Glutamatergic neuron (in vitro differentiated cells): ENCODE measurements at regions not wholly inside any gene's neighbourhood (a gene's known extent, or its start where the extent isn't known, plus 50 kb on each side); places are given as distances from the start of the nearest gene placed in this dataset.

Experiments used
- DNase-seq: peaks from one replicate; pipeline ENCODE4 v3.0.0; 2022
- H3K27ac Mint-ChIP-seq: one replicate; pipeline ENCODE4 v1.8.0; 2020; ENCODE audit warnings: mild to moderate bottlenecking, mixed read lengths, inconsistent platforms; ENCODE audit not compliant: unreplicated experiment
- H3K27me3 Mint-ChIP-seq: one replicate; pipeline ENCODE4 v1.8.0; 2020; ENCODE audit warnings: mild to moderate bottlenecking, moderate library complexity, mixed read lengths, inconsistent platforms; ENCODE audit not compliant: unreplicated experiment
- H3K36me3 Mint-ChIP-seq: one replicate; pipeline ENCODE4 v1.8.0; 2020; ENCODE audit warnings: mild to moderate bottlenecking, mixed read lengths, inconsistent platforms; ENCODE audit not compliant: unreplicated experiment
- H3K4me1 Mint-ChIP-seq: one replicate; pipeline ENCODE4 v1.8.0; 2020; ENCODE audit warnings: mild to moderate bottlenecking, low read depth, mixed read lengths, inconsistent platforms; ENCODE audit not compliant: unreplicated experiment
- H3K4me3 Mint-ChIP-seq: one replicate; pipeline ENCODE4 v1.8.0; 2020; ENCODE audit warnings: mild to moderate bottlenecking, mixed read lengths, inconsistent platforms; ENCODE audit not compliant: unreplicated experiment
- H3K9me3 Mint-ChIP-seq: one replicate; pipeline ENCODE4 v1.8.0; 2020; ENCODE audit warnings: mild to moderate bottlenecking, moderate library complexity, mixed read lengths, inconsistent platforms; ENCODE audit not compliant: unreplicated experiment
- CTCF ChIP-seq: fragments of 200-600 bp; sonication (generic); IDR thresholded peaks from one replicate; pipeline ENCODE4 v1.5.0; 2021; ENCODE audit not compliant: partially characterized antibody, unreplicated experiment

GRCh38 chr2:56962673-56963072, 778.9 kb downstream of the CCDC85A start:
- DNase-seq = no peak
- Mint-ChIP-seq H3K4me1 (no peaks in the 10 kb centered on the region), H3K4me3 (no peak overlapping the region), H3K27me3 (no peaks in the 10 kb centered on the region), H3K36me3 (no peaks in the 10 kb centered on the region), H3K9me3 (no peaks in the 10 kb centered on the region), H3K27ac (no peak overlapping the region)
- TF ChIP-seq CTCF = no peak

GRCh38 chr2:56969513-56969912, 785.7 kb downstream of the CCDC85A start:
- H3K4me3 Mint-ChIP-seq = no peak overlapping the region
- TF ChIP-seq CTCF = no peak
- no peaks in the 10 kb centered on the region for H3K27me3 Mint-ChIP-seq
- H3K9me3 Mint-ChIP-seq = no peaks in the 10 kb centered on the region
- no peak for DNase-seq
- H3K36me3 Mint-ChIP-seq = no peaks in the 10 kb centered on the region
- no peaks in the 10 kb centered on the region for H3K4me1 Mint-ChIP-seq
- H3K27ac Mint-ChIP-seq = no peak overlapping the region

GRCh38 chr2:56971383-56971974, 787.7 kb downstream of the CCDC85A start:
- Mint-ChIP-seq H3K36me3 (no peaks in the 10 kb centered on the region), H3K27me3 (no peaks in the 10 kb centered on the region), H3K4me1 (no peaks in the 10 kb centered on the region), H3K9me3 (no peaks in the 10 kb centered on the region), H3K27ac (no peak overlapping the region), H3K4me3 (no peak overlapping the region)
- TF ChIP-seq CTCF = no peak
- no peak for DNase-seq

- Mint-ChIP-seq H3K27me3 (no peaks in the 10 kb centered on the region), H3K9me3 (no peaks in the 10 kb centered on the region), H3K4me3 (no peak overlapping the region), H3K27ac (no peak overlapping the region), H3K4me1 (no peaks in the 10 kb centered on the region), H3K36me3 (no peaks in the 10 kb centered on the region)
- DNase-seq = no peak
- no peak for TF ChIP-seq CTCF
These were observed 797.8 kb downstream of the CCDC85A start for GRCh38 chr2:56981554-56981953.

- Mint-ChIP-seq H3K4me3 (no peak overlapping the region), H3K4me1 (no peaks in the 10 kb centered on the region), H3K27me3 (no peaks in the 10 kb centered on the region), H3K9me3 (no peaks in the 10 kb centered on the region), H3K27ac (no peak overlapping the region), H3K36me3 (no peaks in the 10 kb centered on the region)
- DNase-seq = no peak
- no peak for TF ChIP-seq CTCF
These were observed 801.8 kb downstream of the CCDC85A start for GRCh38 chr2:56985609-56986008.
